ENCODE measurements at regions not wholly inside any gene's neighbourhood (a gene's known extent, or its start where the extent isn't known, plus 50 kb on each side); places are given as distances from the start of the nearest gene placed in this dataset.

GRCh38 chr20:23255716-23256385, 94.7 kb upstream of the NXT1 start:
- TF ChIP-seq, protein P1, sequence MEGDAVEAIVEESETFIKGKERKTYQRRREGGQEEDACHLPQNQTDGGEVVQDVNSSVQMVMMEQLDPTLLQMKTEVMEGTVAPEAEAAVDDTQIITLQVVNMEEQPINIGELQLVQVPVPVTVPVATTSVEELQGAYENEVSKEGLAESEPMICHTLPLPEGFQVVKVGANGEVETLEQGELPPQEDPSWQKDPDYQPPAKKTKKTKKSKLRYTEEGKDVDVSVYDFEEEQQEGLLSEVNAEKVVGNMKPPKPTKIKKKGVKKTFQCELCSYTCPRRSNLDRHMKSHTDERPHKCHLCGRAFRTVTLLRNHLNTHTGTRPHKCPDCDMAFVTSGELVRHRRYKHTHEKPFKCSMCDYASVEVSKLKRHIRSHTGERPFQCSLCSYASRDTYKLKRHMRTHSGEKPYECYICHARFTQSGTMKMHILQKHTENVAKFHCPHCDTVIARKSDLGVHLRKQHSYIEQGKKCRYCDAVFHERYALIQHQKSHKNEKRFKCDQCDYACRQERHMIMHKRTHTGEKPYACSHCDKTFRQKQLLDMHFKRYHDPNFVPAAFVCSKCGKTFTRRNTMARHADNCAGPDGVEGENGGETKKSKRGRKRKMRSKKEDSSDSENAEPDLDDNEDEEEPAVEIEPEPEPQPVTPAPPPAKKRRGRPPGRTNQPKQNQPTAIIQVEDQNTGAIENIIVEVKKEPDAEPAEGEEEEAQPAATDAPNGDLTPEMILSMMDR (IDR thresholded peaks at IDR 0.05 in 2 of 3, conservative IDR thresholded peaks at IDR 0.05 in 1 of 3; ENCODE audit: insufficient read depth in 2 of 3, low read depth in 1 of 3, low read length in 3 of 3), result no peak
- no peak for TF ChIP-seq E2F6 (IDR thresholded peaks at IDR 0.05; ENCODE audit: borderline replicate concordance in 1 of 2, extremely low read depth in 1 of 2, insufficient read depth in 1 of 2, insufficient read length in 1 of 2, low read depth in 1 of 2, low read length in 1 of 2, poor library complexity in 1 of 2, severe bottlenecking in 1 of 2)
- no peak for TF ChIP-seq RCOR1 (IDR thresholded peaks at IDR 0.05; ENCODE audit: borderline replicate concordance in 1 of 2, low read depth in 2 of 2, low read length in 2 of 2)
- TF ChIP-seq, protein P2, sequence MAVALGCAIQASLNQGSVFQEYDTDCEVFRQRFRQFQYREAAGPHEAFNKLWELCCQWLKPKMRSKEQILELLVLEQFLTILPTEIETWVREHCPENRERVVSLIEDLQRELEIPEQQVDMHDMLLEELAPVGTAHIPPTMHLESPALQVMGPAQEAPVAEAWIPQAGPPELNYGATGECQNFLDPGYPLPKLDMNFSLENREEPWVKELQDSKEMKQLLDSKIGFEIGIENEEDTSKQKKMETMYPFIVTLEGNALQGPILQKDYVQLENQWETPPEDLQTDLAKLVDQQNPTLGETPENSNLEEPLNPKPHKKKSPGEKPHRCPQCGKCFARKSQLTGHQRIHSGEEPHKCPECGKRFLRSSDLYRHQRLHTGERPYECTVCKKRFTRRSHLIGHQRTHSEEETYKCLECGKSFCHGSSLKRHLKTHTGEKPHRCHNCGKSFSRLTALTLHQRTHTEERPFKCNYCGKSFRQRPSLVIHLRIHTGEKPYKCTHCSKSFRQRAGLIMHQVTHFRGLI (CRISPR knock-in tag; IDR thresholded peaks at IDR 0.05), result no peak
- TF ChIP-seq GMEB1 (CRISPR knock-in tag; IDR thresholded peaks at IDR 0.05), result no peak
